NCI-H69 (cell line): ENCODE measurements at regions not wholly inside any gene's neighbourhood (a gene's known extent, or its start where the extent isn't known, plus 50 kb on each side); places are given as distances from the start of the nearest gene placed in this dataset.

Source experiments
- DNase-seq: peaks from one replicate; lab custom pipeline; 2025; lab: John Stamatoyannopoulos, UW

- no peak for DNase-seq
Measured at GRCh38 chr7:95668504-95669018, 72.2 kb upstream of the PDK4 start.

GRCh38 chr7:95662987-95663386 is 66.7 kb upstream of the PDK4 start:
- DNase-seq, result no peak

- DNase-seq, result no peak
Measured at GRCh38 chr7:95660023-95660434, 63.7 kb upstream of the PDK4 start.

- no peak for DNase-seq
Measured at GRCh38 chr7:95658676-95659075, 62.4 kb upstream of the PDK4 start.

GRCh38 chr7:95649546-95649945 is 53.2 kb upstream of the PDK4 start:
- DNase-seq, result peak; percentile 49

- DNase-seq, result peak; percentile 80
Measured at GRCh38 chr7:95646350-95646749, 50.0 kb upstream of the PDK4 start.
